ENCODE measurements at regions not wholly inside any gene's neighbourhood (a gene's known extent, or its start where the extent isn't known, plus 50 kb on each side); places are given as distances from the start of the nearest gene placed in this dataset.

DNA sequence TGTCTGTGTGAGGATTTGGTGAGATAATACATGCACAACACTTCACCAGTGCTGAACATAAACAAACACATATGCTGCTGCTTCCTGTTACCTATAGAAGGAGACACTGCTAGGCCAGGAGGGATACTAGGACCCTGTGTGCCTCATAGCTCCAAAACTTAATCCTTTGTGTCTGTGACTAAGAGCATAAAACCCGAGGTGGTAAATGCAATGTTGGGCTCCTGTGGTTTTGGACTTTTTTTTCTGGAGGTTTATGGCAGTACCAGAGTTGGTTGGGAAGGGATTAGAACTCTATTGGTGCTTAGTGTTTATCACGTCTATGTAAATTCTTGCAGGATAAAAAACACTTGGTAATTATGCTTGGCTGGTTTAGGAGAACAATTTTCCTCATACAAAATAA, 122.9 kb downstream of the NUF2 start:
- 18% methylated on average over 2 of the region's 2 CpGs for WGBS (ENCODE audit: low lambda C conversion rate)
- Histone ChIP-seq H3K4me2 (no peak overlapping the region), H3F3A (replicated peaks; ENCODE audit: insufficient read depth) (no peaks in the 10 kb centered on the region), H2AFZ (ENCODE audit: low read depth) (no peak overlapping the region), H3K4me1 (ENCODE audit: control insufficient read depth in 1 of 2, insufficient read depth in 2 of 2, low read depth in 1 of 2, low read length in 1 of 2) (peaks cover 0 to 4% of the 10 kb centered on the region in 2 experiments; a peak in 2 of 4 replicates), H3K27ac (ENCODE audit: low read depth in 2 of 2, low read length in 1 of 2) (no peak overlapping the region), H3K36me3 (replicated peaks in 1 of 2; ENCODE audit: control insufficient read depth in 1 of 2, insufficient read depth in 2 of 2, low read length in 1 of 2) (no peaks in the 10 kb centered on the region), H3K9ac (no peak overlapping the region), H4K20me1 (ENCODE audit: insufficient read depth) (no peaks in the 10 kb centered on the region), H3K79me2 (ENCODE audit: insufficient read depth) (no peaks in the 10 kb centered on the region), H3K9me2 (no peaks in the 10 kb centered on the region), H3K4me3 (ENCODE audit: low read depth in 2 of 2, low read length in 1 of 2) (no peak overlapping the region), H3K27me3 (ENCODE audit: insufficient read depth) (no peaks in the 10 kb centered on the region), H3K9me3 (no peaks in the 10 kb centered on the region)
- DNase-seq = no peak
- TF ChIP-seq, protein P1, sequence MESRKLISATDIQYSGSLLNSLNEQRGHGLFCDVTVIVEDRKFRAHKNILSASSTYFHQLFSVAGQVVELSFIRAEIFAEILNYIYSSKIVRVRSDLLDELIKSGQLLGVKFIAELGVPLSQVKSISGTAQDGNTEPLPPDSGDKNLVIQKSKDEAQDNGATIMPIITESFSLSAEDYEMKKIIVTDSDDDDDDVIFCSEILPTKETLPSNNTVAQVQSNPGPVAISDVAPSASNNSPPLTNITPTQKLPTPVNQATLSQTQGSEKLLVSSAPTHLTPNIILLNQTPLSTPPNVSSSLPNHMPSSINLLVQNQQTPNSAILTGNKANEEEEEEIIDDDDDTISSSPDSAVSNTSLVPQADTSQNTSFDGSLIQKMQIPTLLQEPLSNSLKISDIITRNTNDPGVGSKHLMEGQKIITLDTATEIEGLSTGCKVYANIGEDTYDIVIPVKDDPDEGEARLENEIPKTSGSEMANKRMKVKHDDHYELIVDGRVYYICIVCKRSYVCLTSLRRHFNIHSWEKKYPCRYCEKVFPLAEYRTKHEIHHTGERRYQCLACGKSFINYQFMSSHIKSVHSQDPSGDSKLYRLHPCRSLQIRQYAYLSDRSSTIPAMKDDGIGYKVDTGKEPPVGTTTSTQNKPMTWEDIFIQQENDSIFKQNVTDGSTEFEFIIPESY (IDR thresholded peaks at IDR 0.05; ENCODE audit: borderline replicate concordance, low read depth) = no peak
- TF ChIP-seq EP300 (IDR thresholded peaks at IDR 0.05; ENCODE audit: borderline replicate concordance in 1 of 2, low read depth in 1 of 2, low read length in 1 of 2) = no peak
- no peak for TF ChIP-seq JUND (IDR thresholded peaks at IDR 0.05)
- TF ChIP-seq, protein P2, sequence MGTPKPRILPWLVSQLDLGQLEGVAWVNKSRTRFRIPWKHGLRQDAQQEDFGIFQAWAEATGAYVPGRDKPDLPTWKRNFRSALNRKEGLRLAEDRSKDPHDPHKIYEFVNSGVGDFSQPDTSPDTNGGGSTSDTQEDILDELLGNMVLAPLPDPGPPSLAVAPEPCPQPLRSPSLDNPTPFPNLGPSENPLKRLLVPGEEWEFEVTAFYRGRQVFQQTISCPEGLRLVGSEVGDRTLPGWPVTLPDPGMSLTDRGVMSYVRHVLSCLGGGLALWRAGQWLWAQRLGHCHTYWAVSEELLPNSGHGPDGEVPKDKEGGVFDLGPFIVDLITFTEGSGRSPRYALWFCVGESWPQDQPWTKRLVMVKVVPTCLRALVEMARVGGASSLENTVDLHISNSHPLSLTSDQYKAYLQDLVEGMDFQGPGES (IDR thresholded peaks at IDR 0.05; ENCODE audit: low read depth, low read length) = no peak
- no peak for TF ChIP-seq RCOR1 (IDR thresholded peaks at IDR 0.05; ENCODE audit: low read length)
- ChIA-PET POLR2A (no interaction called here), CTCF (interaction anchor here (0.6 to 0.8 kb wide), 2 partner anchors 17 to 53 kb away, joined by 3 read pairs; no protein-coding TSS in a partner anchor)

DNA sequence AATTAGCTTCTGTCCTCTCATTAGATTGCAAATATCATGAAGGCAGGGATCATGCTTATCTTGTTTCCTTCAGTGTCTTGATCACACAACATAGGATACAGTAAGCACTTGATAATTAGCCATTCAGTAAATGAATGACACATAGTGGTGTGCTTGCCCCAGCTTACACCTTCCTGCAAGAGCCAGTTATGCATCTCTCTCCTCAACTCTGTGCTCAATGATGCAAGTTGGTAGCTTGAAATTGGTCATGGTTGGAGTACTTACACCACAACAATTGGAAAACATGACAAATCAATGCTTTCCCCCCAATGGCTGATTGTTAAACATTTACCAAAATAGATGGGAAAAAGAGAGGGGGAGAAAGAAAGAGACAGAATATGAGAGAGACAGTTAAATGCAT, 129.2 kb downstream of the NUF2 start:
- no peak for TF ChIP-seq GABPA (IDR thresholded peaks at IDR 0.05; ENCODE audit: low read depth)
- TF ChIP-seq, protein P3, sequence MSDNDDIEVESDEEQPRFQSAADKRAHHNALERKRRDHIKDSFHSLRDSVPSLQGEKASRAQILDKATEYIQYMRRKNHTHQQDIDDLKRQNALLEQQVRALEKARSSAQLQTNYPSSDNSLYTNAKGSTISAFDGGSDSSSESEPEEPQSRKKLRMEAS (IDR thresholded peaks at IDR 0.05; ENCODE audit: low read depth) = no peak
- TF ChIP-seq, protein P2 (IDR thresholded peaks at IDR 0.05; ENCODE audit: low read depth, low read length) = no peak
- no peak for TF ChIP-seq FOXJ3 (CRISPR knock-in tag; IDR thresholded peaks at IDR 0.05)
- TF ChIP-seq SMC3 (IDR thresholded peaks at IDR 0.05; ENCODE audit: low read depth, low read length) = no peak
- TF ChIP-seq, protein P1 (IDR thresholded peaks at IDR 0.05; ENCODE audit: borderline replicate concordance, low read depth) = no peak
- Histone ChIP-seq H3K4me2 (no peak overlapping the region), H3K27ac (ENCODE audit: low read depth in 2 of 2, low read length in 1 of 2) (no peak overlapping the region), H3K9ac (no peak overlapping the region), H3F3A (replicated peaks; ENCODE audit: insufficient read depth) (no peaks in the 10 kb centered on the region), H3K4me3 (ENCODE audit: low read depth in 2 of 2, low read length in 1 of 2) (no peak overlapping the region), H3K9me3 (no peaks in the 10 kb centered on the region), H3K4me1 (ENCODE audit: control insufficient read depth in 1 of 2, insufficient read depth in 2 of 2, low read depth in 1 of 2, low read length in 1 of 2) (no peaks in the 10 kb centered on the region), H3K27me3 (ENCODE audit: insufficient read depth) (no peaks in the 10 kb centered on the region), H4K20me1 (ENCODE audit: insufficient read depth) (no peaks in the 10 kb centered on the region), H3K9me2 (no peaks in the 10 kb centered on the region), H3K79me2 (ENCODE audit: insufficient read depth) (no peaks in the 10 kb centered on the region), H3K36me3 (replicated peaks in 1 of 2; ENCODE audit: control insufficient read depth in 1 of 2, insufficient read depth in 2 of 2, low read length in 1 of 2) (no peaks in the 10 kb centered on the region), H2AFZ (ENCODE audit: low read depth) (no peak overlapping the region)
- ChIA-PET CTCF (interaction anchor here (1.2 kb wide), 1 partner anchor 60 kb away, joined by 3 read pairs; no protein-coding TSS in a partner anchor), POLR2A (no interaction called here)
- no peak for DNase-seq

All from SK-N-SH (cell line).